HG03025 (cell line): ENCODE measurements at regions not wholly inside any gene's neighbourhood (a gene's known extent, or its start where the extent isn't known, plus 50 kb on each side); places are given as distances from the start of the nearest gene placed in this dataset.
A peak's percentile ranks its signal among the peaks of the same experiment; 100 is the strongest.
"Not testable (repeated sequence)": the region's sequence is repeated elsewhere in the genome, so short reads cannot be mapped to it uniquely, and the experiment has no call there.

Experiments used
- ATAC-seq: cut with Tn5 transposase; IDR thresholded peaks from one replicate; pipeline ENCODE4 v1.9.1; 2021; ENCODE audit warnings: mild to moderate bottlenecking, moderate library complexity; ENCODE audit not compliant: unreplicated experiment, low FRiP score

DNA sequence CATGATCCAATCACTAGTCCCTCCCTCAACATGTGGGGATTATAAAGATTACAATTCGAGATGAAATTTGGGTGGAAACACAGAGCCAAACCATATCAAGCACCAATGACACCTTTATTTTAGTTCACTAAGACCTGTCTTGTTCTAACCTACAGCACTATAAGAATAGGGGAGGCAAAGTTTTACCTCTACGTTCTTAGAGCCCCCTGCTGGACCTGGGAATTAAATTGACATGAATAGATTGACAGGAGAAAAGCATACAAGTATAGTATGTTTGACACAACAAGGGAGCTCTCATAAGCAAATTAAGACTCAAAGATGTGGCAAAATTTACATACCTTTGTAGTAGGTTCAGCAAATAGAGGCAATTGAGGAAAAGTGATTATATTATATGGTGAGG lies 974.4 kb upstream of the ALCAM start:
- ATAC-seq: no peak

DNA sequence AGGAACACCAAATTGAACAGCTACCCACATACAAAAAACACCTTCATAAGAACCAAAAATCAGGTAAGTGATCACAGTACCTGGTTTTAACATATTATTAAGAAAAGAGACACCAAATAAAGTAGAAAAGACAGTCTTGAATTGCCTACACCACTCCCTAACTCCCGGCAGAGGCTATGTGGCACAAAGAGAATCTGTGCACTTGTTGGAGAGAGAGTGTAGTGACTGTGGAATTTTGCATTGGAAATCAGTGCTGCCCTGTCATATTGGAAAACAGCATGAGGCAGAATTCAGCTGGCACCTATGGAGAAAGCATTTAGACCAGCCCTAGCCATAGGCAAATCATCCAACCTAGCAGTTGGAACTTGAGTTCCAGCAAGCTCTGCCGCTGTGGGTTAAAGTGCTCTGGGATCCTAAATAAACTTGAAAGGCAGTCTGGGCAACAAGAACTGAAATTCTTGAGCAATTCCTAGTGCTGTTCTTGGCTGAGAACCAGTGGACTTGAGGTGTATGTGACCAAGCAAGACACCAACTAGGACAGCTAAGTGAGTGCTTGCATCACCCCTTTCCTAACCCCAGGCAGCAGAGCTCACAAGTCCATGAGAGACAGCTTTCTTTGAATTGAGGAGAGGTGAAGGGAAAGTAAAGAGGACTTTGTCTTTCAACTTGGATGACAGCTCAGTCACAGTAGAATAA lies 969.6 kb upstream of the ALCAM start:
- no peak for ATAC-seq

DNA sequence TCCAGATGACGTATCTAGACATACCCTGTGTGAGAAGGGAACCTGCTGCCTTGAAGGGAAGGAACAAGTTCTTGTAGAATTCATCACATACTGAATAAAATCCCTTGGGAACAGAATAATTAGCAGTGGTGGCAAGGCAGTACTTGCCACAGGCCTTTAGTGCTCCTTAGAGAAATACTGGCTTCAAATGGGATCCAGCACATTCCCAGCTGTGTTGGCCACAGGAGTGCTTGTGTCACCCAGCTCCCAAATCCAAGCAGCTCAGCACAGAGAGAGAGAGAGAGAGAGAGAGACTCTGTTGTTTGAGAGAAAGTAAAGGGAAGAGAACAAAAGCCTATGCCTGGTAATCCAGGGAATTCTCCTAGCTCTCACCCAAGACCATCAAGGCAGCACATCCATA lies 969.0 kb upstream of the ALCAM start:
- no peak for ATAC-seq

DNA sequence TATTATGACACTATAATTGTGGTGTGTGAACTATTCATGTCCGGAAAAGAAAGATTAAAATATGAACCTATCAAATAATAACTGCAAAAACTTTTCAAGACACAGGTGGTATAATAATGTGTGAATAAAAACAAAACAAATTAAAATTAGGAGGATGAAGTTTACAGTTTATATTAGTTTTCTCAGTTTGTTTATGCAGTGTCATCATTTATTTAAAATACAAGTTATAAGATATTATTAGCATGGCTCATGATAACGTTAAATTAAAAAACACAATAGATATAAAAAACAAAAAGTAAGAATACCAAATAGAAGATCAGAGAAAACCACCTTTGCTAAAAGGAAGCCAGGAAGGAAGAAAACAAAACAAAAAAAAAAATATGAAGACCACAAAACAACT lies 963.8 kb upstream of the ALCAM start:
- no peak for ATAC-seq

DNA sequence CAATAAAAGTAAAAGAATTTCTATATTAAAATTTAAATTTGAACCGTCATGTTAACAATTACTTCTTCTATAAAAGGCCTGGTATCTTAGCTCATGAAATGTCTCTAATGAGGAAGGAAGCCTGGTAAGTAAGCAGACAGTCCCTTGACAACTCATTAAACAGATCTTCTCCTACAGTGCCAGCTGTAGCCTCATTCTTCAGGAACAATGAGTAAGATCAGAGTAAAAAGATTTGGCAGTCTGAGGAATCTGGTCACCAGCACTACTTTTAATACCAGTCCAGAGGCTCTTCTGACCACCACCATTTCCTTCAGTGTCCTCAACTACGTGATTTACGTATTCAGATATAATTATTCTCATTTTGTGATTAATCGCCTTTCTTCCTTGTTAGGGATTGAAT lies 955.0 kb upstream of the ALCAM start:
- ATAC-seq: no peak

DNA sequence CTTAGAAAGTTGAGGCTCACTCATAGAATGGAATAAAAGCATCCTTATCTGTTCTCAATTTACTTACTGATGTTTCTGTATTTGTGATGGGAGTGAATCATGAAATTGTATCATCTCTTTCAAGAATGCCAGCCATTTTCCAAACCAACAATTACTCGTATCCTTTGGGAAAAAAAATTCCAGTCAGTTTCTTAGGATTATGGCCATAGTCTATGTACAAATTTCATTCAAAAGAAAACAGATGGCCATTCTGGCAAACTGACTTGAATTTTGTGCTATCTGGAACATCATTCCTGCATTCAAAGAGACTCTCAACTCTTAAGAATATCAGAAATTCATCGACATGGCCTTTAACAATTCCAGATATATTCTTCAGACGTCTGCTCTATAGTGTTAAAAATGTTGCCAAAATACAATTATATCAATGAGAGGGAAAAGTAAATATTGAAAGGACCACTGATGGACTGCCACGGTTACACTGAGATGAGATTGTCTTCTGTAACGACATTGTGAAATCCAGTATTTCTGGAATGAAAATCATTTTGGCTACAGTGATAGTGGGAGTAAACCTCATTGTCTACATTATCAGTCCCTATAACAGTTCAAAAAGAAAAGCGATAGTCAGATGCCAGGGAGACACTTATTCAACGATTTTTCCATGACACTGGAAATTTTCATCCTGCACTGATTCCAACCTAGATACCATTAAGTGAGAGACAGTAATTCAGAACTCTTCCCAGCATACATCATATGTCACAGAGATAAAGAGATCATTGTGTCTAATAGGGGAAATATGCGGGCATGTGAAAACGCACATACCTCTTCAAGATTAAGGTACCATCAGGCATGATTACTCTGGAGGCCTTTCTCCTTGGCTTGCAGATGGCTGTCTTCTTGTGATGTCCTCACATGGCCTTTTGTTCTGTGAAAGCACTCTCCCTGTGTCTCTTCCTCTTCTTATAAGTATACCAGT lies 953.8 kb upstream of the ALCAM start:
- ATAC-seq: no peak

DNA sequence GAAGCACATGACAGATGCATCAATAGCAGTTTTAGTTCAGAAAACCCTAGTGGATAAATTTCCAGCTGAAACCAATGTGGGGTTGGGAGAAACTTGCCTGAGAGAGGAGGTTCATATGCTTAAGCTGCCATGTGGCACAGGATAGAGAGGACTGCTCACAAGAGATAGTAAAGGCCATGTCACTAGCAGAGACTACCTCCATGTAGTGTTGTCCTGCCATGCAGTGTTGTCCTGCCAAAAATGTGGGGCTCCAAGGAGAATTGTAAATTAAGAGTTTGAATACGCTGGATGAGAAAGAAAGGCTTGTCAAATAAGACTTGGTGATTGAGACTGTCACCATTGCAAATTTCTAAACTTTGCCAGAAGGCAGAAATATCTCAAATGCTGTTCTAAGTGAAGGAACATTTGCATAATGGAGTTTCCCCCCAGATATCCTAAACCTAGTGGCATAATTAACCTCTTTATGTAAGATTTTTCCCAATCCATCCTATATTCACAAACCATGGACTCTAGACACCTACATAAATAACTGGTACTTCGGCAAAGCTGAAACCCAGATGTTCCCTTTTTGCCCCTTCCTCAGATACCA lies 938.3 kb upstream of the ALCAM start:
- no peak for ATAC-seq

DNA sequence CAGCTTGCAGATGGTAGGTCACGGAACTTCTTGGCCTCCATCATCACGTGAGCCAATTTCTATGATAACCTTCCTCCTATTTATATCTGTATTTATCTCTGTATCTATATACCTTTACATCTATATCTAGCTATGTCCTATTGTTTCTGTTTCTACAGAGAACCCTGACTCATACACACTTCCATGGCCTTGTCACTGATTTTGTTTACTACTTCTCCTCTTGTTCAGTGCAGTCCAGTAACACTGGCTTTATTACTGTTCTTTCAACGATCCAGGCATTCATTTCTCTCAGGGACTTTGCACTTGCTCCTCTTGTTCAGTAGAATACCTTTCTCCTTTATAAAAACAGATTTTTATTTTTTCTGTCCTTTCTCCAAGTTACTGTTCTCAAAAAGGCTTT lies 937.0 kb upstream of the ALCAM start:
- ATAC-seq: no peak

DNA sequence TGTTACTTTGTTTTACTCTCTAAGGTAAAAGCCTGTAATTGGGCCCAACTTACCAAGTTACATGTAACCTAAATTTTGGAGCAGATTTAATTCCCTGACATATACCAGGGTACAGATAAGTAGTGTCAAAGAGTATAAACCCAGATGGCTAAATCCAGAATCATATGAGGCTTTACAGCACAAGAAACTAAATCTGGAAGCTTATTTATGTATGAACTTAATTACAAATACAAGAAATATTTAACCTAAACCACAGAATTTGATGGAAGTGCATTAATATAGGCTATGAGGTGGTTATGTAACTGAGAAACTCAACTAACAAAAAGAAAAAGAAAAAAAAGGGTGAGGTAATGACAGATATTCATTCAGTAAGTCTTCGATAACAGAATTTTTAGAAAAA lies 930.2 kb upstream of the ALCAM start:
- no peak for ATAC-seq

DNA sequence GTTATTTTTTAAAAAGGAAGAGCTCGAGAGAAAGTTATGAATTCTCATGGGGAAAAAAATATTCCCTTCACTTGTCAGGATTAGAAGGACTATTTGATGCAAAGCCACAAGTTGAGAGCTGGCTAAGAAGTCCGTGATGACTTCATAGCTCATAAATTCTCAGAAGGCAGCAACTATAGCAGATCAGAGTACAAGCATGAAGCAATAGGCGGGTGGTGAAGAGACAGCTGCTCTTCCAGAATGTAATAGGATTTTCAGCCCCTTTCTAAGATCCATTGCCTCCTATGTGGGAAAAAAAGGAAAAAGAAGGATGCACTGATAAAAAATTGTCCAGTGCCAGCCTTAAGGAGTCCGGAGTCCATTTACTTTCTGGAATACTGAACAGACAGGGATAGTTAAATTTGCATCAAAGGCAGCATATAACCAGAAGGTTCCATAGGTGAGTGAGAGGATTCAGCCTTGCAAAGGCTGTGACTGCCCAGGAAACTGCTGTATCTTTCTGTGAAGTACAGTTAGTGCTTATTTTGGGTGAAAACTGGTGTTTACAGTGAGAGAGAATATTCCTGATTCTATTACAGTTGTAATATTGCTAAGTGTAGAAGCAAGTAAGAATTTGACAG lies 929.5 kb upstream of the ALCAM start:
- ATAC-seq: no peak

DNA sequence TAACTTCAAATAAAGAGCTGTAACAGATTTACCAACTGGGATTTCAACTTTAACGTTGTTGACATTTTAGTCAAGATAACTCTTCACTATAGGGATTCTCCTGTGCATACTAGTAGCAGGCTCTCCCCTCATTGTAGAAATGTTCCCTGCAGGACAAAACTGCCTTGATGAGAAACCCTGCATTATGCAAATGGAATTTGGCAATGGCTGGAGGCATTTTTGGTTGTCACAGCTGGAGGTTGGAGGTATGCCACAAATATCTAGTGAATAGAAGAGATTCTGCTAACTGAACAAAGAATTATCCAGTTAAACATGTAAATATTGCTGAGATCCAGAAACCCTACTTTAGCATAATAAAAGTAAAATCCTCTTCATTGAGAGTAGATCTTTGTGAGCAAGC lies 928.8 kb upstream of the ALCAM start:
- ATAC-seq: no peak

DNA sequence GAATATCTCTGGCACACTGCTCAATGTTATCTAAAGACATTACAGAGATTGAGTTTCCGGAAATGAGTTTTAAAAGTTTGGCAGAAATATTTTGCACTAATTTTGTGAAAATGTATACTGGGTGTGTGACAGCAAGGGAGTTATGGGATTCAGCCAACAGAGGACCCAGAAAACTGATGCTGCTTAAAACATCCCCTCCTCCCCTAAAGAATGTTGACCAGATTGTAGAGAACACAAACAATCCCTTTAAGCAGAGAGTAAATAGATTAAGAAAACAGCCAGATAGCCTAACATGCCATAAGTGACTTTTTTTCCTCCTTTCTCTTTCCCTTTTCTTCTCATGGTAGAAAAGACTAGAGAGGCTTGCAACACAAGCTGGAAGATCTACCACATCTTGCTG lies 928.0 kb upstream of the ALCAM start:
- ATAC-seq: no peak

DNA sequence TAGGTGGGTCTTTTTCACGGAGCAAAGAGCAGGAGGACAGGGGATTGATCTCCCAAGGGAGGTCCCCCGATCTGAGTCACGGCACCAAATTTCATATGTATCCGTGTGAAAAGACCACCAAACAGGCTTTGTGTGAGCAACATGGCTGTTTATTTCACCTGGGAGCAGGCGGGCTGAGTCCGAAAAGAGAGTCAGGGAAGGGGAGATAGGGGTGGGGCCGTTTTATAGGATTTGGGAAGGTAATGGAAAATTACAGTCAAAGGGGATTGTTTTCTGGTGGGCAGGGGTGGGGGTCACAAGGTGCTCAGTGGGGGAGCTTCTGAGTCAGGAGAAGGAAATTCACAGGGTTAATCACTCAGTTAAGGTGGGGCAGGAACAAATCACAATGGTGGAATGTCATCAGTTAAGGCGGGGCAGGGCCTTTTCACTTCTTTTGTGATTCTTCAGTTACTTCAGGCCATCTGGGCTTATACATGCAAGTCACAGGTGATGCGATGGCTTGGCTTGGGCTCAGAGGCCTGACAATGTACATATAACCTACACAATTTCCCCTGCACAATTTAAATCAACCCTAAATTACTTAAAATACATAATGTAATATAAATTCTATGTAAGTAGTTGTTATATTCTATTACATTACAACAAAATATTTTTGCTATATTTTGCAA lies 921.3 kb upstream of the ALCAM start:
- ATAC-seq: not testable (repeated sequence)

DNA sequence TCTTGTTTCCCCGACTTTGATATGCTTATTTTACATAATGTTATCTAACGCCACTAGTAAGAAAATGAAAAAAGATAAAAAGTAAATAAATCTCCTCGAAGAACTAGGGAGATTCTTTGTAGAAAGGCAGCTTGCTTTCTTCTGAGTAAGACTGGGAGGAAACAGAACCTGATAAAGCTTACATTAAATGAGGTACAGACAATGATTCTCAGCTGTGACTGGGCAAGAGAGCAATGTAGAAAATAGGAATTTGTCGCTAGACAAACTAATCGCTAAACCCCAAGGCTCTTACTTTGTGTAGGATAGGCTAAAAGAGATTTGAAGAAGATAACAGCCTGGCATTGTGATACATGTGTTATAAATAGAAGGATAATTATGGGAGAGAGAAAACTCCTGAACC lies 919.0 kb upstream of the ALCAM start:
- no peak for ATAC-seq

DNA sequence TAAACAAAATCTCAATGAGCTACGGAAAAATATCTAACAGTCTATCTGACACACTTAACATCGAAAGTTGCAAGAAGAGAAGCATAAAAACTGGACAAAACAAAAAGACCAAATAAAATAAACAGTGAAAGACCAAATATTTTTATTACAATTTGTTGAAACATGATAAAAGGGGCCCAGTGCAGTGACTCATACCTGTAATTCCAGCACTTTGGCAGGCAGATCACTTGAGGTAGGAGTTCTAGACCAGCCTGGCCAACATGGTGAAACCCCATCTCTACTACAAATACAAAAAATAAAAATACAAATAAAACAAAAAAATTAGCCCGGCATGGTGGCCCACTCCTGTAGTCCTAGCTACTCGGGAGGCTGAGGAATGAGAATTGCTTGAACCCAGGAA lies 914.0 kb upstream of the ALCAM start:
- no peak for ATAC-seq

DNA sequence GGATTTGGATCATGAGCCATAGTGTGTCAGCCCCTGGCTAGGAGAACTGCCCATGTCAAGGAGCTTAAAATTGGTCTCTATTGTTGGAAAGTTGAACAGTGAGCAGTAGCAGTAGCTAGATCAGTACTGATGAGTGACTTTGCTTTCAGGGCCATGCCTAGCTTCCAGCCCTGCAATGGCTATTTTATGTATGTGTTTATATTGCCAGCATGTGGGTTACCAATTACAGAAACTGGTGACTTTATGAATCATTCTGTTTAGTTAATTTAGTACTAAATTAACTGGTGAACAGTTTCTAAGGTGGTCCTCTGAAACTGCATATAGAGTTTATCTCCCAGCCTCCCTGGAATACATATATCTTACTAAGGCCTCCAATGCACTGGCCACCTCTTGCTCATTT lies 908.1 kb upstream of the ALCAM start:
- no peak for ATAC-seq

DNA sequence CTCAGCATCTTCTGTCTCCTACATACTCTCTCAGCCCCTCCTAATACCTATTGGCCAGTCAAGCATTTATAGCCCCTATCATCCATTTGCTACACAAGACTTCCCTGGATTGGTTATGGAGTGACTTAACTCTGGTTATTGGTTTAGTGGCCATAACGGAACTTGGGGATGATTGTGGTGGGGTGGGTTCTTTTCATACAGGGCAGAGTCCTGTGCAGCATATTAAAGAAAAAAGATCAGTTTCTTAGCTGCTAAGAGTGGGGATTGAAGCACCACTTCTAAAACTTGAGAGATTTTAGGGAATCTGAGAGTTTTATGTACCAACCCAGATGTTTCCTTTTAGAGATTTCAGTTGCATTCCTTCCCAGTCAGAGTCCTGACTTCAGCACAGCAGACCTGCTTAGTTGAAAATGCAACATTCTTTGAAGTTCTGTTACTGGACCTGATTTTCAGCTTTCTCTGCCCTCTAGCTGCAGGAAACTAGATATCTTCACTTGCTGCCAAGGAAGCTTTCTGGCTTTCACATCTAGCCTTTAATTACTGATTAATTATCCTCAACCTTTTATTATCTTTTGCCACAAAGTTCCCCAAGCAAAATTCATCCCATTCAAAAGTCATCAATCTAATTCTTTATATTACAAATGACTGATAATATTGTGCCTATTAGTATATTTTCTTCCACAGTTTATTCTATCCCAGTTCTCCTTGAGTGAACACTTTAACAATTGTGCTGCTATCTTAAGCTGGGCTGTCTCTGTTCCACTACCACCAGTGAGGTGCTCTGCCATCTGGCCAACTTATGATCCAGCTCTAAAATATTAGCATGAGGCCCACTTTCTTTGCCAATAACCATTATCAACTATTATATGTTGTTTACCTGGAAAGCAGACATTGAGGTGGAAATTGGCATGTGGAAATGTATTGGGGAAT lies 906.0 kb upstream of the ALCAM start:
- ATAC-seq: peak; percentile 76

DNA sequence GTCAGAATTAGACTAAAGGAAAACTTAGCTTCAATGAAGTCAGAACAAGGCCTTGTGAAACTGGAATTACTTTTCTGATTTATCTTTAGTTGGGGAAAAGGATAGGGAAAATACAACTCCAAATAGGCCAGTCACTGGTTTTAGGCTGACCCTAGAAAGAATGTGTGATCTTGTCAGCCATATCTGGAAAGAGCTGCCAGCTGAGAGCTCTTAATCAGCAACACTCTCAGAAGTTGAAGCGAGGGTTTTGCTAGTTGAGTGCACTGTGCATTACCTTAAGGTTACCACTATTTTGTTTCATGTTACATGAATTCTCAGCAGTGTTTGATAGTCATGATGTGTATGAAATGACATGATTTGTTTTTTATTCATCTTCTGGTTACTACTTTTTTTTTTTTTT lies 905.3 kb upstream of the ALCAM start:
- no peak for ATAC-seq

DNA sequence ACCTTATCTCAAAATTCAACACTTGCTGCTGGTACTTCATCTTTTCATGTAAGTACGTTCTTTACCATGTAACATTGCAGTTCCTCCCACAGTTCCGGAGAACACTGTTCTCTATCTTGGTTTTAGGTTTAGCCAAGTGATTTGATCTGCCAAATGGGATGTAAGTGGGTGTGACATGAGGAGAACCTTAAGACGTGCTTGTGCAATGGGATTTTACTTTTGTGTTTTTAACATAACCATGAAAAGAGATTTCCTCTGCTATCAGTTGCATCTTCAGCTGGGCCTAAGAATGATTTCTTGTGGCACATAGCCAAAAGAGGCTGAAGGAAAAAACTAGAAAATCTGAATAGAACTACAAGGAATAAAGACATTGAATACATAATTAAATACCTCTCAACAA lies 894.5 kb upstream of the ALCAM start:
- ATAC-seq: no peak

DNA sequence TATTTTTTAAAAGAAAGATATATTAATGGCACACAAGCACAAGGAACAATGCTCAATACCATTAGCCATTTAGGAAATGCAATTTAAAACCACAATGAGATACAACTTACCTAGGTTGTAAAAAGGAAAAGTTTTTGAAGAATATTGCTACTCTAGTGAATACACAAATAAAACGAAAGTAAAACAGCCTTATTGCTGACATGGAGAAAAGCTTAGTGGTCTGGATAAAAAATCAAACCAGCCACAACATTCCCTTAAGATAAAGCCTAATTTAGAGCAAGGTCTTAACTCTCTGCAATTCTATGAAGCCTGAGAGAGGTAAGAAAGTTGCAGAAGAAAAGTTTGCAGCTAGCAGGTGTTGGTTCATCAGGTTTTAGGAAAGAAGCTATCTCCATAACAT lies 892.7 kb upstream of the ALCAM start:
- ATAC-seq: no peak
